ENCODE measurements at regions not wholly inside any gene's neighbourhood (a gene's known extent, or its start where the extent isn't known, plus 50 kb on each side); places are given as distances from the start of the nearest gene placed in this dataset.

- no peak overlapping the region for H3K27ac Mint-ChIP-seq
- H3K4me1 Mint-ChIP-seq (ENCODE audit: unreplicated experiment): peaks cover 11% of the 10 kb centered on the region
- DNase-seq (ENCODE audit: extremely low spot score, unreplicated experiment): no peak
- no peak for TF ChIP-seq CTCF (conservative IDR thresholded peaks at IDR 0.05)
- no peaks in the 10 kb centered on the region for H3K9me3 Mint-ChIP-seq
- no peak overlapping the region for H3K4me3 Mint-ChIP-seq
- peaks cover 16% of the 10 kb centered on the region for H3K27me3 Mint-ChIP-seq
- peaks cover 1% of the 10 kb centered on the region for H3K36me3 Mint-ChIP-seq
Observed at GRCh38 chr11:90738799-90739198, 516.0 kb upstream of the CHORDC1 start.

- no peak for DNase-seq (ENCODE audit: extremely low spot score, unreplicated experiment)
- no peaks in the 10 kb centered on the region for H3K36me3 Mint-ChIP-seq
- TF ChIP-seq CTCF (conservative IDR thresholded peaks at IDR 0.05): no peak
- no peak overlapping the region for H3K27ac Mint-ChIP-seq
- H3K9me3 Mint-ChIP-seq: no peaks in the 10 kb centered on the region
- H3K4me1 Mint-ChIP-seq (ENCODE audit: unreplicated experiment): peaks cover 11% of the 10 kb centered on the region
- no peak overlapping the region for H3K4me3 Mint-ChIP-seq
- peaks cover 14% of the 10 kb centered on the region for H3K27me3 Mint-ChIP-seq
Observed at GRCh38 chr11:90737444-90738050, 514.7 kb upstream of the CHORDC1 start.

GRCh38 chr11:90732486-90732885 is 509.6 kb upstream of the CHORDC1 start:
- no peaks in the 10 kb centered on the region for H3K9me3 Mint-ChIP-seq
- peaks cover 7% of the 10 kb centered on the region for H3K4me1 Mint-ChIP-seq (ENCODE audit: unreplicated experiment)
- H3K36me3 Mint-ChIP-seq: no peaks in the 10 kb centered on the region
- peaks cover 4% of the 10 kb centered on the region for H3K27me3 Mint-ChIP-seq
- no peak for TF ChIP-seq CTCF (conservative IDR thresholded peaks at IDR 0.05)
- no peak overlapping the region for H3K4me3 Mint-ChIP-seq
- DNase-seq (ENCODE audit: extremely low spot score, unreplicated experiment): no peak
- H3K27ac Mint-ChIP-seq: no peak overlapping the region

- no peak for DNase-seq (ENCODE audit: extremely low spot score, unreplicated experiment)
- TF ChIP-seq CTCF (conservative IDR thresholded peaks at IDR 0.05): no peak
- Mint-ChIP-seq H3K9me3 (peaks cover 10% of the 10 kb centered on the region), H3K36me3 (no peaks in the 10 kb centered on the region), H3K4me3 (no peak overlapping the region), H3K4me1 (ENCODE audit: unreplicated experiment) (no peaks in the 10 kb centered on the region), H3K27me3 (no peaks in the 10 kb centered on the region), H3K27ac (no peak overlapping the region)
Observed at GRCh38 chr11:90723475-90723874, 500.6 kb upstream of the CHORDC1 start.

- peaks cover 10% of the 10 kb centered on the region for H3K9me3 Mint-ChIP-seq
- H3K4me1 Mint-ChIP-seq (ENCODE audit: unreplicated experiment): no peaks in the 10 kb centered on the region
- no peak for DNase-seq (ENCODE audit: extremely low spot score, unreplicated experiment)
- no peak for TF ChIP-seq CTCF (conservative IDR thresholded peaks at IDR 0.05)
- no peak overlapping the region for H3K27ac Mint-ChIP-seq
- no peaks in the 10 kb centered on the region for H3K27me3 Mint-ChIP-seq
- no peaks in the 10 kb centered on the region for H3K36me3 Mint-ChIP-seq
- H3K4me3 Mint-ChIP-seq: no peak overlapping the region
Observed at GRCh38 chr11:90722552-90723190, 499.8 kb upstream of the CHORDC1 start.

Data from type B pancreatic cell (in vitro differentiated cells).